ENCODE measurements at regions not wholly inside any gene's neighbourhood (a gene's known extent, or its start where the extent isn't known, plus 50 kb on each side); places are given as distances from the start of the nearest gene placed in this dataset.

- Histone ChIP-seq H3K9me3 (no peaks in the 10 kb centered on the region), H3K27me3 (peaks cover 85% of the 10 kb centered on the region), H3K4me1 (peaks cover 0 to 13% (median 0%) of the 10 kb centered on the region in 3 donors), H3K36me3 (no peaks in the 10 kb centered on the region), H3K27ac (no peak overlapping the region), H3K4me3 (no peak overlapping the region)
- TF ChIP-seq POLR2AphosphoS5 (IDR thresholded peaks at IDR 0.05) (no peak), CTCF (IDR thresholded peaks at IDR 0.05) (no peak), EP300 (IDR thresholded peaks at IDR 0.05) (no peak), POLR2A (IDR thresholded peaks at IDR 0.05) (no peak)
- no peak for ATAC-seq
- WGBS, 2 donors (ENCODE audit: low coverage in 1 of 2), result 41 to 62% methylated on average over 11 to 12 of the region's 12 CpGs
Observed at GRCh38 chr17:79473876-79474440, 136.9 kb downstream of the RBFOX3 start.

- no peak for ATAC-seq
- WGBS, 2 donors (ENCODE audit: low coverage in 1 of 2), result 41 to 53% methylated on average over 9 of the region's 14 CpGs
- Histone ChIP-seq H3K27ac (no peak overlapping the region), H3K9me3 (no peaks in the 10 kb centered on the region), H3K27me3 (peaks cover 84% of the 10 kb centered on the region), H3K4me1 (peaks cover 0 to 9% (median 0%) of the 10 kb centered on the region in 3 donors), H3K4me3 (no peak overlapping the region), H3K36me3 (no peaks in the 10 kb centered on the region)
- TF ChIP-seq CTCF (IDR thresholded peaks at IDR 0.05) (no peak), POLR2AphosphoS5 (IDR thresholded peaks at IDR 0.05) (no peak), EP300 (IDR thresholded peaks at IDR 0.05) (no peak), POLR2A (IDR thresholded peaks at IDR 0.05) (no peak)
Observed at GRCh38 chr17:79473111-79473875, 137.6 kb downstream of the RBFOX3 start.

GRCh38 chr17:79470754-79471153 lies 140.1 kb downstream of the RBFOX3 start:
- no peak for ATAC-seq
- no peaks in the 10 kb centered on the region for H3K36me3 ChIP-seq
- H3K9me3 ChIP-seq, result no peaks in the 10 kb centered on the region
- TF ChIP-seq POLR2AphosphoS5 (IDR thresholded peaks at IDR 0.05) (no peak), POLR2A (IDR thresholded peaks at IDR 0.05) (no peak), CTCF (IDR thresholded peaks at IDR 0.05) (no peak), EP300 (IDR thresholded peaks at IDR 0.05) (no peak)
- no peak overlapping the region for H3K4me3 ChIP-seq
- WGBS, 2 donors (ENCODE audit: low coverage in 1 of 2), result 34 to 57% methylated on average over 1 to 3 of the region's 4 CpGs
- no peak overlapping the region for H3K27ac ChIP-seq
- H3K4me1 ChIP-seq, result no peaks in the 10 kb centered on the region
- peaks cover 92% of the 10 kb centered on the region for H3K27me3 ChIP-seq

GRCh38 chr17:79469646-79470045 lies 141.2 kb downstream of the RBFOX3 start:
- no peak overlapping the region for H3K4me3 ChIP-seq
- TF ChIP-seq POLR2A (IDR thresholded peaks at IDR 0.05), result no peak
- no peak for TF ChIP-seq POLR2AphosphoS5 (IDR thresholded peaks at IDR 0.05)
- no peak for TF ChIP-seq EP300 (IDR thresholded peaks at IDR 0.05)
- no peak for TF ChIP-seq CTCF (IDR thresholded peaks at IDR 0.05)
- ATAC-seq, result no peak
- no peak overlapping the region for H3K27ac ChIP-seq
- H3K9me3 ChIP-seq, result no peaks in the 10 kb centered on the region
- no peaks in the 10 kb centered on the region for H3K36me3 ChIP-seq
- WGBS, 2 donors (ENCODE audit: low coverage in 1 of 2), result 73 to 92% methylated on average over 5 to 13 of the region's 13 CpGs
- peaks cover 92% of the 10 kb centered on the region for H3K27me3 ChIP-seq
- no peaks in the 10 kb centered on the region for H3K4me1 ChIP-seq
